CD4-positive, alpha-beta T cell (primary cell): ENCODE measurements at regions not wholly inside any gene's neighbourhood (a gene's known extent, or its start where the extent isn't known, plus 50 kb on each side); places are given as distances from the start of the nearest gene placed in this dataset.

Source experiments
- ATAC-seq: fragments of 200-7000 bp; cut with Tn5 transposase; one replicate; pipeline ENCODE4 v1.10.0; 2022; ENCODE audit warnings: mild to moderate bottlenecking; ENCODE audit not compliant: poor library complexity
- CTCF ChIA-PET: fragments of 350-600 bp; sonication (Branson Sonifier 250); formaldehyde crosslinking; loops from one replicate; lab custom pipeline; 2021; ENCODE audit warnings: antibody characterized with exemption, inconsistent platforms; lab: Charles Lee
- POLR2A ChIA-PET: fragments of 350-600 bp; sonication (Branson Sonifier 250); formaldehyde crosslinking; loops from one replicate; lab custom pipeline; 2021; ENCODE audit warnings: antibody characterized with exemption, inconsistent platforms; lab: Charles Lee
- DNase-seq, 14 experiments: peaks; one replicate each; pipeline ENCODE4 v3.0.0-alpha.2; 2013 to 2020; ENCODE audit warnings: mixed read lengths in 2 of 14
- H3K27ac ChIP-seq, 2 donors: one replicate each; pipeline versions ENCODE4 v1.5.1 to v1.7.0; 2013; ENCODE audit warnings: low read length in 2 of 2, low read depth in 1 of 2, mild to moderate bottlenecking in 1 of 2
- H3K27me3 ChIP-seq, 2 experiments: 1 replicate in 1 of 2; 2 replicates in 1 of 2; pipeline versions ENCODE4 v1.6.1 to v1.7.0; 2013; ENCODE audit warnings: low read length in 2 of 2, control low read depth in 1 of 2, mild to moderate bottlenecking in 1 of 2, moderate library complexity in 1 of 2; ENCODE audit not compliant: insufficient read depth in 2 of 2, control insufficient read depth in 1 of 2
- H3K36me3 ChIP-seq: one replicate; pipeline ENCODE4 v1.6.1; 2013; ENCODE audit warnings: low read length, control low read depth; ENCODE audit not compliant: insufficient read depth
- H3K4me1 ChIP-seq: one replicate; pipeline ENCODE4 v1.6.1; 2013; ENCODE audit warnings: low read length, control low read depth; ENCODE audit not compliant: insufficient read depth
- H3K4me3 ChIP-seq: one replicate; pipeline ENCODE4 v1.5.1; 2013; ENCODE audit warnings: mild to moderate bottlenecking, low read length, moderate library complexity
- H3K9me3 ChIP-seq, 2 experiments: 1 replicate in 1 of 2; 2 replicates in 1 of 2; pipeline versions ENCODE4 v1.6.1 to v1.7.0; 2013; ENCODE audit warnings: low read length in 2 of 2, mild to moderate bottlenecking in 2 of 2, control low read depth in 1 of 2, moderate library complexity in 1 of 2; ENCODE audit not compliant: control insufficient read depth in 1 of 2, insufficient read depth in 1 of 2
- H3K27ac Mint-ChIP-seq: one replicate; pipeline ENCODE4 v1.8.0; 2020; ENCODE audit warnings: mixed read lengths
- H3K27me3 Mint-ChIP-seq: one replicate; pipeline ENCODE4 v1.8.0; 2021; ENCODE audit warnings: mixed read lengths
- H3K36me3 Mint-ChIP-seq: one replicate; pipeline ENCODE4 v1.8.0; 2021; ENCODE audit warnings: low read depth, mixed read lengths
- H3K4me1 Mint-ChIP-seq: one replicate; pipeline ENCODE4 v1.8.0; 2021; ENCODE audit warnings: low read depth, mixed read lengths
- H3K4me3 Mint-ChIP-seq: one replicate; pipeline ENCODE4 v1.8.0; 2020; ENCODE audit warnings: mild to moderate bottlenecking, mixed read lengths
- H3K9me3 Mint-ChIP-seq: one replicate; pipeline ENCODE4 v1.8.0; 2020; ENCODE audit warnings: mixed read lengths
- intact Hi-C, 2 experiments: fragments of 100-400 bp; cut with DNase I in 1 of 2; cut with micrococcal nuclease in 1 of 2; formaldehyde crosslinking; loops; one replicate each; pipeline versions ENCODE4 v1.15.1 to v1.9.0; 2023 to 2025; cut with DNase I, micrococcal nuclease
- TF ChIP-seq, protein P1 (sequence below): fragments of 200-600 bp; IDR thresholded peaks from one replicate; pipeline ENCODE4 v1.8.0; 2022; ENCODE audit warnings: antibody characterized with exemption, mild to moderate bottlenecking

DNA sequence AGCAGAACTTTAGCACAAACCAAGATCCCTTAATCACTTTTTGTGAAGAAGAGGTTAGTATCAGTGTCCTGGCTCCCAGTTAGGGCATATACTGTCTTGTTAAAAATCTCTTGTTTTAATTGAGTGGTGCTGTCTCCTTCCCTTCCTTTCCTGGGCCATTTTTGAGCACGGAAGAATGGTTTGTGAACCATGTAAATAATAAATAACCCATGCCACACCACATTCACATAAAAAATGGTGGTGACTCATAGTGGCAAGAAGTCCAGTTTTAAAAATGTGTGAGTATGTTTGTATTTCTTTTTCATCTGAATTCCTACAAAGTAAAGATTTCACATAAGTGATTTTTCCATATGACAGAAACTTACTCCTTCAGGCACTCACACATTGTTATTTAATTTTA is 59.1 kb upstream of the SPRED1 start:
- Mint-ChIP-seq H3K9me3 (no peaks in the 10 kb centered on the region), H3K27me3 (peaks cover 29% of the 10 kb centered on the region), H3K36me3 (no peaks in the 10 kb centered on the region), H3K4me1 (no peaks in the 10 kb centered on the region), H3K4me3 (no peak overlapping the region), H3K27ac (no peak overlapping the region)
- Histone ChIP-seq H3K27me3 (no peaks in the 10 kb centered on the region), H3K27ac (no peak overlapping the region), H3K36me3 (no peaks in the 10 kb centered on the region), H3K9me3 (no peaks in the 10 kb centered on the region), H3K4me1 (no peaks in the 10 kb centered on the region), H3K4me3 (no peak overlapping the region)
- ATAC-seq, result no peak
- DNase-seq, result no peak
- TF ChIP-seq, protein P1, sequence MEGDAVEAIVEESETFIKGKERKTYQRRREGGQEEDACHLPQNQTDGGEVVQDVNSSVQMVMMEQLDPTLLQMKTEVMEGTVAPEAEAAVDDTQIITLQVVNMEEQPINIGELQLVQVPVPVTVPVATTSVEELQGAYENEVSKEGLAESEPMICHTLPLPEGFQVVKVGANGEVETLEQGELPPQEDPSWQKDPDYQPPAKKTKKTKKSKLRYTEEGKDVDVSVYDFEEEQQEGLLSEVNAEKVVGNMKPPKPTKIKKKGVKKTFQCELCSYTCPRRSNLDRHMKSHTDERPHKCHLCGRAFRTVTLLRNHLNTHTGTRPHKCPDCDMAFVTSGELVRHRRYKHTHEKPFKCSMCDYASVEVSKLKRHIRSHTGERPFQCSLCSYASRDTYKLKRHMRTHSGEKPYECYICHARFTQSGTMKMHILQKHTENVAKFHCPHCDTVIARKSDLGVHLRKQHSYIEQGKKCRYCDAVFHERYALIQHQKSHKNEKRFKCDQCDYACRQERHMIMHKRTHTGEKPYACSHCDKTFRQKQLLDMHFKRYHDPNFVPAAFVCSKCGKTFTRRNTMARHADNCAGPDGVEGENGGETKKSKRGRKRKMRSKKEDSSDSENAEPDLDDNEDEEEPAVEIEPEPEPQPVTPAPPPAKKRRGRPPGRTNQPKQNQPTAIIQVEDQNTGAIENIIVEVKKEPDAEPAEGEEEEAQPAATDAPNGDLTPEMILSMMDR, result no peak
- ChIA-PET POLR2A (no interaction called here), CTCF (no interaction called here)
- intact Hi-C loops, result no loop called here

GRCh38 chr15:38195191-38195901 is 57.3 kb upstream of the SPRED1 start:
- H3K9me3 ChIP-seq, result no peaks in the 10 kb centered on the region
- POLR2A ChIA-PET, result no interaction called here
- TF ChIP-seq, protein P1, result no peak
- Mint-ChIP-seq H3K9me3 (no peaks in the 10 kb centered on the region), H3K27ac (no peak overlapping the region), H3K27me3 (peaks cover 33% of the 10 kb centered on the region), H3K4me1 (no peaks in the 10 kb centered on the region), H3K4me3 (no peak overlapping the region), H3K36me3 (no peaks in the 10 kb centered on the region)
- peaks cover 0 to 3% of the 10 kb centered on the region in 2 experiments for H3K27me3 ChIP-seq
- CTCF ChIA-PET, result no interaction called here
- no peak overlapping the region for H3K4me3 ChIP-seq
- H3K4me1 ChIP-seq, result no peaks in the 10 kb centered on the region
- H3K36me3 ChIP-seq, result no peaks in the 10 kb centered on the region
- no peak overlapping the region for H3K27ac ChIP-seq
- intact Hi-C loops, result no loop called here
- ATAC-seq (no peak), DNase-seq (no peak)

- no peak overlapping the region for H3K4me3 Mint-ChIP-seq
- intact Hi-C loops, result no loop called here
- no peak for DNase-seq
- TF ChIP-seq, protein P1, result no peak
- H3K4me1 Mint-ChIP-seq, result no peaks in the 10 kb centered on the region
- no peaks in the 10 kb centered on the region for H3K36me3 ChIP-seq
- H3K4me3 ChIP-seq, result no peak overlapping the region
- no peak overlapping the region for H3K27ac Mint-ChIP-seq
- no peaks in the 10 kb centered on the region for H3K4me1 ChIP-seq
- peaks cover 35% of the 10 kb centered on the region for H3K27me3 Mint-ChIP-seq
- H3K27ac ChIP-seq, result no peak overlapping the region
- H3K36me3 Mint-ChIP-seq, result no peaks in the 10 kb centered on the region
- peaks cover 0 to 3% of the 10 kb centered on the region in 2 experiments for H3K27me3 ChIP-seq
- H3K9me3 ChIP-seq, result no peaks in the 10 kb centered on the region
- ATAC-seq, result no peak
- ChIA-PET CTCF (no interaction called here), POLR2A (no interaction called here)
- no peaks in the 10 kb centered on the region for H3K9me3 Mint-ChIP-seq
Measured at GRCh38 chr15:38196076-38196475, 56.6 kb upstream of the SPRED1 start.
